Occipital lobe (tissue), 1 donor: ENCODE measurements at regions not wholly inside any gene's neighbourhood (a gene's known extent, or its start where the extent isn't known, plus 50 kb on each side); places are given as distances from the start of the nearest gene placed in this dataset.
"Not testable (repeated sequence)": the region's sequence is repeated elsewhere in the genome, so short reads cannot be mapped to it uniquely, and the experiment has no call there.

Source experiments
- DNase-seq: peaks from one replicate; lab custom pipeline; 2025; lab: John Stamatoyannopoulos, UW

DNA sequence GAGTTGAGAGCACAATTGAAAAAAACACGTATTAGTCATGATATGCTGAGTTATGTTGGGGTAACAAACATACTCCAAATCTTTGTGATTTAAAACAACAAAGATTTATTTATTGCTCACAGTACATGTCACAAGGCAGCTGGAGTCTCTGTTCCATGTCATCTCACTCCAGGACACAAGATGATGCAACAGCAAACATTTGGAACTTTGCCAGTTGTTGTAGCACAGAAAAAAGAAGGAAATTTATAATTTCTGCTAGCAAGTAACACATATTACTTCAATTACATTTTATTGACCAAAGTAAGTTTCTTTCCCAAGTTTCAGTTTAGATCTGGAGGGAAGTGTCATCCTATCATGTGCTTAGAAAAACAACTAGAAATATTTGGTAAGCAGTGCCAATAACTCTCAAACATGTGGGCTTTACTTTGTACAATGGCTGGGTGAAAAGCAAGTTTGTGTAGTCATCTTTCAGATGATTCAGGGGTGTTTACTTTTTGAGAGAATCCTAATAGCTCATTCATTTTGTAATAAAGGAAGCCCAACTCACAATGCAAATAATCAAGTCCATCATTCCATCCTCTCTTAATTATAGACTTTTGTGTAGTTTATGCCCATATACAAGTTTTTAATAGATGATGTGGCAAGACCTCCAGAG is 452.3 kb downstream of the ZIC3 start:
- DNase-seq: no peak

DNA sequence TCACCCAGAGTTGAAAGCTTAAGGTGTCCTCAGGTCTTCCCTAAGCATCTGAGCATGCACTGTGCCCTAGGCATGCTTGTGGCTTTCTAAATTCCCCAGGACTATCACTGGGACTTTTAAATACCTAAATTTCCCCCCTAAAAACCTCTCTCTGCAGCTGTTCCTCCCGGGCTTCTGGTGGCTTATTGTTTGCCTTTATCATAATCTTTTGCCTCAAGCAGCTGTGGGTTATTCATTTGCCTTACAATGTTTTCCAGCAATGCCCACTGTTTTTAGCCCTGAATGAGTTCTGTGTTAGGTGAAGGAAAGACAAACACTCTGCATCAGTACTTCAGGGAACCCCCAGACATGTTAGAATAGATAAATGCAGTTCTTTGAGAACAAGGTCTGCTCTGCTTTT is 455.0 kb downstream of the ZIC3 start:
- DNase-seq: no peak

DNA sequence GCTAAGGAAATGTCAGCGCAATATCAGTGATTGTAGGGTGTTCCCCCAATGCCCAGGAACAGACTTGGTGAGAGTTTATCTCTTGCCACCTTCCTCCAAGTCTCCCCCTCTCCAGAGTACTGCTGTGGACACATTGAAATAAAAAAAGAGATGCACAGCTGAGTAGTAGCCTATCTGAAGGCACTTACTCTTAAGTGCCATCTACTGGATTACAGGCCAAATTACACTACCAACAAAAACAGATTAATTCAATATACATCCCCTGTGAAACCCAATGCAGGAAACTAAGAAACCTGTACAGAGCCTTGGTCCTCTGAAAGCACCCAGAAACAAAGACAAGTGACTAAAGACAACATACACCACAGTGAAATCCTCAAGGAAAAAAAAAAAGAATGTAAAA is 460.3 kb downstream of the ZIC3 start:
- DNase-seq: no peak

DNA sequence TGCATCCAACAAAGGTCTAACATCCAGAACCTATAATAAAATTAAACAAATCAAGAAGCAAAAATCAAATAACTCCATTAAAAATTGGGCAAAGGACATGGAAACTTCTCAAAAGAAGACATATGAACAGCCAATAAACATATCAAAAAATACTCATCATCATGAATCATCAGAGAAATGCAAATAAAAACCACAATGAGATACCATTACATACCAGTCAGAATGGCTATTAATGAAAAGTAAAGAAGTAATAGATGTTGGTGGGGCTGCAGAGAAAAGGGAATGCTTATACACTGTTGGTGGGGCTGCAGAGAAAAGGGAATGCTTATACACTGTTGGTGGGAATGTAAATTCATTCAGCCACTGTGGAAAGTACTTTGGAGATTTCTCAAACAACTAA is 465.8 kb downstream of the ZIC3 start:
- DNase-seq: no peak

- DNase-seq: no peak
Measured at GRCh38 chrX:138034136-138034535, 468.2 kb downstream of the ZIC3 start.

DNA sequence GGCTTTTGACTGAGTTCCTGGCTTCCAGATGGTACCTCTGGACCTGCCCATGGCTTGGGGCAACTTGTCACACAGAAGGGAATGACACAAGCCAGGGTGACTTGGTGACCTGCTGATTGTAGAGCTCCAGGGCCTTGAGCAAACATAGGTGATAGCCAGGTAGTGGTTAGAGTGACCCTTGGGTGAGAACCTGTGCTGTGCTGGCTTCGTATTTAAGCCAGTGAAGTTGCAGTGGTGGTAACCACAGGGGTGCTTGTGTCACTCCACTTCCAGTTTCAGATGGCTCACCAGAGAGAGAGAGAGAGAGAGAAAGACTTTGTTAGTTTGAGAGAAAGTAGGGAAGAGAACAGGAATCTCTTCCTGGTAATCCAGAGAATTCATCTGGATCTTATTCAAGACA is 471.6 kb downstream of the ZIC3 start:
- DNase-seq: no peak

DNA sequence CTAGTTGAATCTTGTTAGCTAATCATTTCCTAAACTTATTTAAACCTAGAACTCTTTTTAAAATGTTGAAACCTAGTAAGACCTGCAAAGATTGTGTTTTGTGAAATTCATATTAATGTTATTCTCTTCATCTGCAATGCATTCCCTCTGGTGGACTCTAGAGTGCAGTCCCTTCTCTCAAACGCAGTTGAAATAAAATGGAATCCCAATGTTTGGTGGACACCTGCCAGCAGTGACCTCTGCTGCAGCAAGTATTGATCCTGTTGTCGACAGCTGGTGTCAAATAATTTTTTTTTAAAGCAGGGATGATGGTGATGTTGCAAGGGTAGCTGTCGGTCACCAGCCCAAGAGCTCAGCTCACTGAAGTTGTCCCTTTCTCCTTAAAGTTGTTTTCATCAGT is 492.0 kb downstream of the ZIC3 start:
- DNase-seq: no peak

DNA sequence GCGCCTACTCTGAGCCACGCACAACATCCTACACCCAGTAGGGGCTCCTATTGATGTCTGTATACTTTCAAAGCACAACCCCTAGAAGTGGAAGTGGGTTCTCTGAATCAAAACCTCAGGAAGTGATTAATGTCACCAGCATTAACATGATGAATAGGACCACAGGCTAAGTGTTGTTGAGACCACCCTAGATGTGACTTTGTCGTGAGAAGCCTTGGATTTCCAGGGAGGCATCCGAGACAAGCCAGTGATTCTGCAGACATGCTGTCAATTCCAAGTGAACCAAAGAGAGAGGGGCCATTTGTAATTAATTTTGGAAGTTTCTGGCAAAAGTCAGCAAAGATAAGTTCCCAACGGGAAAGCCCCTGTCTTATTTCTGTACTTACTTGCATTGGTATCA is 493.0 kb downstream of the ZIC3 start:
- no peak for DNase-seq

- DNase-seq: no peak
Measured at GRCh38 chrX:138067415-138067814, 501.5 kb downstream of the ZIC3 start.

GRCh38 chrX:138073626-138074025 is 507.7 kb downstream of the ZIC3 start:
- DNase-seq: no peak

- DNase-seq: no peak
Measured at GRCh38 chrX:138082251-138082650, 516.3 kb downstream of the ZIC3 start.

- no peak for DNase-seq
Measured at GRCh38 chrX:138082896-138083295, 517.0 kb downstream of the ZIC3 start.

GRCh38 chrX:138110910-138111309 is 545.0 kb downstream of the ZIC3 start:
- not testable (repeated sequence) for DNase-seq

DNA sequence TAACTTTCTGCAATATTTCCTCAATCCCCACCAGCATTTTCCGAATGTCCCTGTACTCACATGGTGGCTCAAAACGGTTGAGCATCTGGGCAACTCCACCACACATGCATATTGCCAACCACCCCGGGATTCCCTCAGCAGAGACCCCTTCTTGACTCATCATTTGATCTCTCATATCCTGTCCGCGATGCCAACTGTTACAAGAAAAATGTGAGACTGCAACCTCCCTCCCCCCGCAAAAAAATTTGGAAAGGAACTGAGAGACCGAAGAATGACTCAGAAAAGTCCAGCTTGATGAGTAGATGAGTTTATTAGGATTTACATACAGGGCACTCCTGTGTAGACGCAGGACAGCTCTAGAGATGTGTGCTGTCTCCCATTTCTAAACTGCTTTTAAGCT is 561.4 kb downstream of the ZIC3 start:
- DNase-seq: no peak

- DNase-seq: no peak
Measured at GRCh38 chrX:138128027-138128671, 562.2 kb downstream of the ZIC3 start.

DNA sequence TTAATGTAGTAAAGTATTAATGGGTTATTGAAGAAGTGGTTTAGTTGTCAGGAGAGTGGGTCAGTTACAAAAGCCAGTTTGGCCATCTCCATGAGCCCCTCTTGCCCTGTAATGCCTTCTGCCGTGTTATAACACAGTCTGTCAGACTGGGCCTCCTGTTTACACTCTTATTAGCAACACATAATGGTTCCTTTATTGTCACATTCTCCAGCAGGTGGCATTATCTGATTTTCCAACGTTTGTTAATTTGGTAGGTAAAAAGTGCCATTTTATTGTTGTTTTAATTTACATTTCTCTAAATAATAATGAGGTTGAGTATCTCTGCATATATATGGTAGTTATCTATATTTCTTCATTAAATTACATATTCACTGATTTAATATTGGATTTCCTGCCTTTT is 560.8 kb downstream of the FGF13 start:
- DNase-seq: no peak

DNA sequence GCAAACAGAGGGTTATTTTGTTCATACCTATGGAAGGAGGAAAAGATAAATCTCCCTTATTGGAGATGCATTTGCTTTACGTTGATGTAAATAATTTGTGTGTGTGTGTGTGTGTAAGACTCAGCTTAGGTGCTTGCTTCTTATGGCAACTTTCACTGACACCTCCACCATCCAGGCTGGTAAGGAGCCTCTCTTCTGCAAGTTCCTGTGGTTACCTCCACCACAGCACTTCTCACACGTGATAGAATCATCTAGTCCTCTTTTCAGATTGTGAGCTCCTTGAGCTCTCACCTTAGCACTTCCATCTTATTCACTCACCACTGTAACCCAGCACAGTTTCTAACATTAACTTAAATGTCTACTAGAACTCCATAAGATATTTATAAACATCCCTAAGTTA is 553.7 kb downstream of the FGF13 start:
- no peak for DNase-seq

- peak; percentile 0 for DNase-seq
Measured at GRCh38 chrX:138191998-138192397, 519.5 kb downstream of the FGF13 start.

- DNase-seq: no peak
Measured at GRCh38 chrX:138229718-138230117, 481.8 kb downstream of the FGF13 start.

GRCh38 chrX:138240266-138240665 is 471.3 kb downstream of the FGF13 start:
- DNase-seq: no peak

DNA sequence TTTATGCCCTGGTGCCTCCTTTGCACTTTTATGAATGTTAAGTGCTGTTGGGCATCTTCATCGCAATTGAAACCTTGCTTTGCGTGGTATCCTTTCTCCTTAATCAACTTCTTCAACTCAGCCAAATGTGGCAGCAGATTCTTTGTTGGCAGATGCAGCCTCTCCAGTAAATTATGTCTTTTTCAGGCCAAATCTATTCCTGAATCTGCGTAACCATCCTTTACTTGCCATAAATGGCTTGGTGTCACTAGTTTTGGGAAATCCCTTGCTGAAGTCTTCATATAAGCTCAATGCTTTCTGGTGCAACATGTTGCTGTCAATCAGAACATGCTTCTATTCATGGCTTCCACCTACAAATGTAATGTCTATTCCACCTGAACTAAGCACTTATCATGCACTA is 457.5 kb downstream of the FGF13 start:
- no peak for DNase-seq

DNA sequence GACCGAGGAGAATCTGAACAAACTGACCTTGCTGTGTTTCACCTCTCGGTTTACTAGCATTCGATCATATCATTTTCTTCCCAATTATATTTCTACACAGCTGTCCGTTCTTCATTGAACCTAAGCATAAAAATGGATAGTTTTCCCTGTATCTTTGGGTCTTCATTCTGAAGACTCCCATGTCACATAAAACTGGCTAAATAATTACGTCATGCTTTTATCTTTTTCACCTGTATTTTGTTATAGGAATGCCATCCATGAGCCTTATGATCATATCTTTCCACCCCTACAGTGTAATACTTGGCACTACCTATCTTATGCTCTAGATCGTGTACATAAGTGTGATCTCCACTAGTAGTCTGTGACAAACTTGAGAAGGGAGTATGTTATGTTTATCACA is 456.1 kb downstream of the FGF13 start:
- no peak for DNase-seq

DNA sequence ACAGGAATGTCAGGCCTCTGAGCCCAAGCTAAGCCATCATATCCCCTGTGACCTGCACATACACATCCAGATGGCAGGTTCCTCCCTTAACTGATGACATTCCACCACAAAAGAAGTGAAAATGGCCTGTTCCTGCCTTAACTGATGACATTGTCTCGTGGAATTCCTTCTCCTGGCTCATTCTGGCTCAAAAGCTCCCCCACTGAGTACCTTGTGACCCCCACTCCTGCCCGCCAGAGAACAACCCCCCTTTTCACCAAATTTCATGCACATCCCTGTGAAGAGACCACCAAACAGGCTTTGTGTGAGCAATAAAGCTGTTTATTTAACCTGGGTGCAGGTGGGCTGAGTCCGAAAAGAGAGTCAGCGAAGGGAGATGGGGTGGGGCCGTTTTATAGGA is 447.4 kb downstream of the FGF13 start:
- DNase-seq: not testable (repeated sequence)

- no peak for DNase-seq
Measured at GRCh38 chrX:138270931-138271330, 440.6 kb downstream of the FGF13 start.
